ENCODE measurements at regions not wholly inside any gene's neighbourhood (a gene's known extent, or its start where the extent isn't known, plus 50 kb on each side); places are given as distances from the start of the nearest gene placed in this dataset.

- Histone ChIP-seq H4K20me1 (ENCODE audit: control insufficient read depth, insufficient read depth, low read length, poor library complexity, severe bottlenecking) (no peaks in the 10 kb centered on the region), H3K27ac (ENCODE audit: low read length in 2 of 2) (no peak overlapping the region), H2AFZ (ENCODE audit: insufficient read depth, low read depth, low read length, poor library complexity, severe bottlenecking) (no peak overlapping the region), H3K27me3 (replicated peaks in 1 of 4; ENCODE audit: control extremely low read depth in 1 of 4, control insufficient read depth in 3 of 4, insufficient read depth in 4 of 4, low read length in 3 of 4) (no peaks in the 10 kb centered on the region), H3K4me1 (ENCODE audit: control insufficient read depth in 2 of 2, insufficient read depth in 2 of 2, low read length in 2 of 2) (no peaks in the 10 kb centered on the region), H3K4me3 (ENCODE audit: control extremely low read depth in 1 of 5, extremely low read depth in 1 of 5, insufficient read depth in 1 of 5, low read depth in 2 of 5, low read length in 4 of 5) (no peak overlapping the region), H3K9me3 (ENCODE audit: control extremely low read depth in 1 of 3, control insufficient read depth in 2 of 3, insufficient read depth in 1 of 3, low read length in 2 of 3) (no peaks in the 10 kb centered on the region), H3K36me3 (replicated peaks in 1 of 2; ENCODE audit: control extremely low read depth in 1 of 2, control insufficient read depth in 1 of 2, extremely low read depth in 1 of 2, insufficient read depth in 2 of 2, low read length in 1 of 2) (no peaks in the 10 kb centered on the region), H3K79me2 (ENCODE audit: control insufficient read depth, insufficient read depth, low read length) (no peaks in the 10 kb centered on the region), H3K4me2 (replicated peaks; ENCODE audit: low read depth, low read length, poor library complexity, severe bottlenecking) (no peak overlapping the region), H3K9ac (ENCODE audit: low read length) (no peak overlapping the region)
- POLR2A ChIA-PET, result no interaction called here
- DNase-seq, result no peak
- Mint-ChIP-seq H3K27ac (no peak overlapping the region), H3K9me3 (ENCODE audit: insufficient read depth) (peaks cover 12% of the 10 kb centered on the region), H3K4me1 (no peaks in the 10 kb centered on the region), H3K4me3 (no peak overlapping the region), H3K27me3 (no peaks in the 10 kb centered on the region)
- intact Hi-C loops (cut with micrococcal nuclease), result no loop called here
- CTCF ChIA-PET, result no interaction called here
- TF ChIP-seq EZH2 (IDR thresholded peaks at IDR 0.05; ENCODE audit: borderline replicate concordance, insufficient read depth, low read depth, low read length, poor library complexity, severe bottlenecking) (no peak), CTCF (IDR thresholded peaks at IDR 0.05) (no peak)
- ATAC-seq (ENCODE audit: low read depth), result no peak
- no CpG with 5 or more reads among the region's 2 CpGs for WGBS (ENCODE audit: insufficient coverage)
Observed at GRCh38 chr4:160202802-160203201, 1099.9 kb downstream of the RAPGEF2 start.

GRCh38 chr4:160212078-160212477, 1109.2 kb downstream of the RAPGEF2 start:
- ATAC-seq (ENCODE audit: low read depth) (no peak), DNase-seq (no peak)
- no peaks in the 10 kb centered on the region for H3K79me2 ChIP-seq (ENCODE audit: control insufficient read depth, insufficient read depth, low read length)
- no peaks in the 10 kb centered on the region for H3K36me3 ChIP-seq (replicated peaks in 1 of 2; ENCODE audit: control extremely low read depth in 1 of 2, control insufficient read depth in 1 of 2, extremely low read depth in 1 of 2, insufficient read depth in 2 of 2, low read length in 1 of 2)
- H3K27me3 ChIP-seq (replicated peaks in 1 of 4; ENCODE audit: control extremely low read depth in 1 of 4, control insufficient read depth in 3 of 4, insufficient read depth in 4 of 4, low read length in 3 of 4), result no peaks in the 10 kb centered on the region
- CTCF ChIA-PET, result no interaction called here
- H3K4me3 ChIP-seq (ENCODE audit: control extremely low read depth in 1 of 5, extremely low read depth in 1 of 5, insufficient read depth in 1 of 5, low read depth in 2 of 5, low read length in 4 of 5), result no peak overlapping the region
- no peaks in the 10 kb centered on the region for H3K9me3 ChIP-seq (ENCODE audit: control extremely low read depth in 1 of 3, control insufficient read depth in 2 of 3, insufficient read depth in 1 of 3, low read length in 2 of 3)
- H2AFZ ChIP-seq (ENCODE audit: insufficient read depth, low read depth, low read length, poor library complexity, severe bottlenecking), result no peak overlapping the region
- H4K20me1 ChIP-seq (ENCODE audit: control insufficient read depth, insufficient read depth, low read length, poor library complexity, severe bottlenecking), result no peaks in the 10 kb centered on the region
- Mint-ChIP-seq H3K4me3 (no peak overlapping the region), H3K27ac (no peak overlapping the region), H3K27me3 (no peaks in the 10 kb centered on the region), H3K9me3 (ENCODE audit: insufficient read depth) (peaks cover 18% of the 10 kb centered on the region), H3K4me1 (no peaks in the 10 kb centered on the region)
- TF ChIP-seq EZH2 (IDR thresholded peaks at IDR 0.05; ENCODE audit: borderline replicate concordance, insufficient read depth, low read depth, low read length, poor library complexity, severe bottlenecking) (no peak), CTCF (IDR thresholded peaks at IDR 0.05) (no peak)
- intact Hi-C loops (cut with micrococcal nuclease), result no loop called here
- H3K9ac ChIP-seq (ENCODE audit: low read length), result no peak overlapping the region
- WGBS (ENCODE audit: insufficient coverage), result no CpG with 5 or more reads among the region's 3 CpGs
- no peaks in the 10 kb centered on the region for H3K4me1 ChIP-seq (ENCODE audit: control insufficient read depth in 2 of 2, insufficient read depth in 2 of 2, low read length in 2 of 2)
- POLR2A ChIA-PET, result no interaction called here
- H3K4me2 ChIP-seq (replicated peaks; ENCODE audit: low read depth, low read length, poor library complexity, severe bottlenecking), result no peak overlapping the region
- no peak overlapping the region for H3K27ac ChIP-seq (ENCODE audit: low read length in 2 of 2)

Data from B cell (primary cell).